ENCODE measurements at regions not wholly inside any gene's neighbourhood (a gene's known extent, or its start where the extent isn't known, plus 50 kb on each side); places are given as distances from the start of the nearest gene placed in this dataset.

DNA sequence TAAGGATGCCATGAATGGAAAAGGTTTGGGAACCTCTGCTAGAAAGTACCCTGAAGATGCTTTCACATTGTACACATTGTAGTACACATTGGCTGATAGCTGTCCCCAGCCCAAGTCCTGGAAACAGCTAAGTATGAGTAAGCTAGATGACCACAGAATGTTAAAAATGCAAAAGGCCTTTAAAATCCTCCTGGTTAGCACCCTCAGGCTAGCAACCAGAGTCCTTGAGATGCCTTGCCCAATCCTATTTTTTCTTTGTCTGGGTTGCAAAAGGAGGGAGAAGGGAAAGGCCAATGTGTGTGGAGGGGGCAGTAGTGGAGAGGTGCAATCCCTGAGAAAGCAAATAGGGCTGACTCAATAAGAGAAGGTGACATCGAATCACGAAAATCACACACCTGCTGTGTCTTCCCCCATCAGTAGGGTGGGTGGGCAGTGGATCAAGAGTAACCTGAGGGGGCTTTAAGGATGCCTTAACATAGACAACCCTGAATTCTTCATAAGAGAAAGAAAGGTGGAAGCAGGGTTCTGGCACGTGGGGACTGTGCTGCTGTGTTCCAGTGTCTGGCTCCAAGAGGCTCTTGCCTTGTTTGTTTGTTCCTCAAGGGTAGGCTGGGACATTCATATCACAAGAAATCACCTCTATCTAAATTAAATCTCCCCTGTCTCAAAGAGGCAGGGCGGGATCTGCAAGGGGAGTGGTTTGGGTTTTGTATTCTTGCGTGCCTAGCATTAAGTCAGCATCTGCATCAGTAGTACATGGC lies 266.2 kb upstream of the PLXNA2 start:
- Histone ChIP-seq H2BK15ac (ENCODE audit: low read depth, poor library complexity, severe bottlenecking) (no peak overlapping the region), H3K9ac (ENCODE audit: low read length) (no peak overlapping the region), H4K91ac (ENCODE audit: low read length) (no peak overlapping the region), H2BK120ac (ENCODE audit: low read depth, low read length) (no peak overlapping the region), H3K9me3 (ENCODE audit: control insufficient read depth, low read length) (no peaks in the 10 kb centered on the region), H3K4me2 (ENCODE audit: low read length, poor library complexity, severe bottlenecking) (no peak overlapping the region), H2BK12ac (ENCODE audit: low read length in 2 of 2) (no peak overlapping the region), H3K14ac (ENCODE audit: low read length in 2 of 2) (no peak overlapping the region), H3K36me3 (ENCODE audit: control insufficient read depth in 1 of 2, insufficient read depth in 2 of 2, low read depth in 1 of 2, low read length in 2 of 2) (no peaks in the 10 kb centered on the region), H3K79me1 (replicated peaks; ENCODE audit: low read length, poor library complexity, severe bottlenecking) (no peaks in the 10 kb centered on the region), H2BK5ac (ENCODE audit: low read depth, low read length, poor library complexity, severe bottlenecking) (no peak overlapping the region), H2AFZ (ENCODE audit: low read depth, low read length) (no peak overlapping the region), H2AK5ac (ENCODE audit: low read length, severe bottlenecking) (no peak overlapping the region), H3K23ac (ENCODE audit: low read length in 2 of 2) (no peak overlapping the region), H4K8ac (ENCODE audit: low read length) (no peak overlapping the region), H3K27ac (ENCODE audit: low read length, poor library complexity, severe bottlenecking) (no peak overlapping the region), H3K4ac (ENCODE audit: low read depth in 1 of 2, low read length in 2 of 2) (no peak overlapping the region), H3K4me3 (ENCODE audit: insufficient read depth in 1 of 2, low read depth in 1 of 2, low read length in 2 of 2) (no peak overlapping the region), H3K27me3 (ENCODE audit: control insufficient read depth in 1 of 2, insufficient read depth in 1 of 2, low read length in 2 of 2) (peaks cover 0 to 5% of the 10 kb centered on the region in 2 experiments), H3K18ac (ENCODE audit: low read depth in 1 of 2, low read length in 2 of 2) (no peak overlapping the region), H3K4me1 (ENCODE audit: control insufficient read depth, insufficient read depth, low read depth, low read length) (no peaks in the 10 kb centered on the region)
- DNase-seq = peak; percentile 76
- 89% methylated on average over 2 of the region's 5 CpGs for WGBS

DNA sequence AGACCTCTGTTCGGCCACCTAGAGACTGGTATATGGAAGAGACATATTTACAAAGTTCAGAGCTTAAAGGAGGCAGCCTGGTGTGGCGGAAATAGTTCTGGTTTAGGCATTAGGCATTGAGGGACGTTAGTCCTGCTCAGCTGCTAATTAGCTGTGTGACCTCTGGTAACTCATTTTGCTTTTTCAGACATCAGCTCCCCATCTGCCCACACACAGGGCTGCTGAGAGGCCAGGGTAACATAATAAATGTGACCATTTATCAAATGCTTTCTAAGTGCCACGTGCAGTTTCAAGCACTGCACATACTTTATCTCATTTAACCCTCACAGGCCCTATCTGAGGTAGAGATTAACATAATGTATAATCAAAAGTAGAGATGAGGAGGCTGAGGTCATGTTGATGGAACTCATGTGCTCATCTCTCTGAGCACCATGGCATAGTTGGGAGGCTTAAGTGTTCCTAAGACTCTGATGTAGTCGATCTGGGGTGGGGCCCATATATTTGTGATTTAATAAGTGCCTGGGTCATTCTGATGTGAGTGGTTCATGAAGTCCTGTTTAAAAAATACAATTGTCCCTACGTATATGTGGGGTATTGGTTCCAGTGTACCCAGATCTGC lies 267.2 kb upstream of the PLXNA2 start:
- H4K91ac ChIP-seq (ENCODE audit: low read length) = no peak overlapping the region
- no peak overlapping the region for H2AK5ac ChIP-seq (ENCODE audit: low read length, severe bottlenecking)
- no peaks in the 10 kb centered on the region for H3K79me1 ChIP-seq (replicated peaks; ENCODE audit: low read length, poor library complexity, severe bottlenecking)
- H2AFZ ChIP-seq (ENCODE audit: low read depth, low read length) = no peak overlapping the region
- no peak overlapping the region for H3K4me3 ChIP-seq (ENCODE audit: insufficient read depth in 1 of 2, low read depth in 1 of 2, low read length in 2 of 2)
- H3K4me2 ChIP-seq (ENCODE audit: low read length, poor library complexity, severe bottlenecking) = no peak overlapping the region
- no peak overlapping the region for H3K23ac ChIP-seq (ENCODE audit: low read length in 2 of 2)
- H2BK12ac ChIP-seq (ENCODE audit: low read length in 2 of 2) = no peak overlapping the region
- no peak overlapping the region for H2BK5ac ChIP-seq (ENCODE audit: low read depth, low read length, poor library complexity, severe bottlenecking)
- 47% methylated on average over 5 of the region's 6 CpGs for WGBS
- no peak for DNase-seq
- no peak overlapping the region for H2BK15ac ChIP-seq (ENCODE audit: low read depth, poor library complexity, severe bottlenecking)
- no peaks in the 10 kb centered on the region for H3K9me3 ChIP-seq (ENCODE audit: control insufficient read depth, low read length)
- H3K36me3 ChIP-seq (ENCODE audit: control insufficient read depth in 1 of 2, insufficient read depth in 2 of 2, low read depth in 1 of 2, low read length in 2 of 2) = no peaks in the 10 kb centered on the region
- peaks cover 0 to 5% of the 10 kb centered on the region in 2 experiments for H3K27me3 ChIP-seq (ENCODE audit: control insufficient read depth in 1 of 2, insufficient read depth in 1 of 2, low read length in 2 of 2)
- no peak overlapping the region for H2BK120ac ChIP-seq (ENCODE audit: low read depth, low read length)
- H3K14ac ChIP-seq (ENCODE audit: low read length in 2 of 2) = no peak overlapping the region
- H3K27ac ChIP-seq (ENCODE audit: low read length, poor library complexity, severe bottlenecking) = no peak overlapping the region
- H3K9ac ChIP-seq (ENCODE audit: low read length) = no peak overlapping the region
- no peak overlapping the region for H3K18ac ChIP-seq (ENCODE audit: low read depth in 1 of 2, low read length in 2 of 2)
- no peak overlapping the region for H3K4ac ChIP-seq (ENCODE audit: low read depth in 1 of 2, low read length in 2 of 2)
- no peaks in the 10 kb centered on the region for H3K4me1 ChIP-seq (ENCODE audit: control insufficient read depth, insufficient read depth, low read depth, low read length)
- H4K8ac ChIP-seq (ENCODE audit: low read length) = no peak overlapping the region

DNA sequence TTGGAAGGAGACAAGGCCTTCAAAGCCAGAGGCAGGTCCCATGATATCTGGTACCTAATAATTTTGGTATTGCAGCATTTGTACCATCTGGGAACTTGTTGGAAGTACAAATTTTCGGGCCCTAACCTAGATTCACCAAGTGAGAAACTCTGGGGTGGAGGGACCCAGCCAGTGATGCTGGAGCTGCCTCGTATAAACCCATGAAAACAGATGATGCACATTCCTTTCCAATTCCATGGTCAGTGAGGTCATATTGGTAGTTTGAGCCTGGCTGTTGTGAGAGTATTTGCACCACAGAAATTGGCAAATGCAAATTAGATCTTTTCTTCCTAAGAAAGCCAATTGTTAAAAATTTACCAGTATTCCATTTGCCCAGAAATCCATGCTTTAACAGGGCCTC lies 269.6 kb upstream of the PLXNA2 start:
- Histone ChIP-seq H3K36me3 (ENCODE audit: control insufficient read depth in 1 of 2, insufficient read depth in 2 of 2, low read depth in 1 of 2, low read length in 2 of 2) (no peaks in the 10 kb centered on the region), H3K14ac (ENCODE audit: low read length in 2 of 2) (no peak overlapping the region), H3K4me2 (ENCODE audit: low read length, poor library complexity, severe bottlenecking) (no peak overlapping the region), H3K4me1 (ENCODE audit: control insufficient read depth, insufficient read depth, low read depth, low read length) (no peaks in the 10 kb centered on the region), H3K4ac (ENCODE audit: low read depth in 1 of 2, low read length in 2 of 2) (no peak overlapping the region), H2BK15ac (ENCODE audit: low read depth, poor library complexity, severe bottlenecking) (no peak overlapping the region), H2BK12ac (ENCODE audit: low read length in 2 of 2) (no peak overlapping the region), H3K27ac (ENCODE audit: low read length, poor library complexity, severe bottlenecking) (no peak overlapping the region), H3K23ac (ENCODE audit: low read length in 2 of 2) (no peak overlapping the region), H4K91ac (ENCODE audit: low read length) (no peak overlapping the region), H3K27me3 (ENCODE audit: control insufficient read depth in 1 of 2, insufficient read depth in 1 of 2, low read length in 2 of 2) (peaks cover 0 to 5% of the 10 kb centered on the region in 2 experiments), H3K18ac (ENCODE audit: low read depth in 1 of 2, low read length in 2 of 2) (no peak overlapping the region), H3K9ac (ENCODE audit: low read length) (no peak overlapping the region), H2BK5ac (ENCODE audit: low read depth, low read length, poor library complexity, severe bottlenecking) (no peak overlapping the region), H2BK120ac (ENCODE audit: low read depth, low read length) (no peak overlapping the region), H3K9me3 (ENCODE audit: control insufficient read depth, low read length) (no peaks in the 10 kb centered on the region), H2AFZ (ENCODE audit: low read depth, low read length) (no peak overlapping the region), H4K8ac (ENCODE audit: low read length) (no peak overlapping the region), H3K4me3 (ENCODE audit: insufficient read depth in 1 of 2, low read depth in 1 of 2, low read length in 2 of 2) (no peak overlapping the region), H2AK5ac (ENCODE audit: low read length, severe bottlenecking) (no peak overlapping the region), H3K79me1 (replicated peaks; ENCODE audit: low read length, poor library complexity, severe bottlenecking) (no peaks in the 10 kb centered on the region)
- no peak for DNase-seq
- 64% methylated on average over 2 of the region's 2 CpGs for WGBS

DNA sequence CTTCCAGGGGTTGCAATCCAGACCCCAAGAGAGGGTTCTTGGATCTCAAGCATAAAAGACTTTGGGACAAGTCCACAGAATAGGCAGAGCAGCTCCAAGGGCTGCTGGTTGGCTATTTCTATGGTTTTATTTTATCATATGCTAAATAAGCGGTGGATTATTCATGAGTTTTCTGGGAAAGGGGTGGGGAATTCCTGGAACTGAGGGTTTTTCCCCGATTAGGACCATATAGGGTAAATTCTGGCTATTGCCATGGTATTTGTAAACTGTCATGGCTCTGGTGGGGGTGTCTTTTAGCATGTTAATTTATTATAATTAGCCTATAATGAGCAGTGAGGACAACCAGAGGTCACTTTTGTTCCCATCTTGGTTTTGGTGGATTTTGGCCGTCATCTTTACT lies 270.9 kb upstream of the PLXNA2 start:
- H2BK120ac ChIP-seq (ENCODE audit: low read depth, low read length) = no peak overlapping the region
- H3K4me3 ChIP-seq (ENCODE audit: insufficient read depth in 1 of 2, low read depth in 1 of 2, low read length in 2 of 2) = no peak overlapping the region
- no peak overlapping the region for H3K18ac ChIP-seq (ENCODE audit: low read depth in 1 of 2, low read length in 2 of 2)
- H3K14ac ChIP-seq (ENCODE audit: low read length in 2 of 2) = no peak overlapping the region
- no peaks in the 10 kb centered on the region for H3K4me1 ChIP-seq (ENCODE audit: control insufficient read depth, insufficient read depth, low read depth, low read length)
- H3K27me3 ChIP-seq (ENCODE audit: control insufficient read depth in 1 of 2, insufficient read depth in 1 of 2, low read length in 2 of 2) = peaks cover 0 to 5% of the 10 kb centered on the region in 2 experiments
- no peak overlapping the region for H3K9ac ChIP-seq (ENCODE audit: low read length)
- no peak for DNase-seq
- no peaks in the 10 kb centered on the region for H3K36me3 ChIP-seq (ENCODE audit: control insufficient read depth in 1 of 2, insufficient read depth in 2 of 2, low read depth in 1 of 2, low read length in 2 of 2)
- H3K9me3 ChIP-seq (ENCODE audit: control insufficient read depth, low read length) = no peaks in the 10 kb centered on the region
- no peaks in the 10 kb centered on the region for H3K79me1 ChIP-seq (replicated peaks; ENCODE audit: low read length, poor library complexity, severe bottlenecking)
- no peak overlapping the region for H3K23ac ChIP-seq (ENCODE audit: low read length in 2 of 2)
- no peak overlapping the region for H2BK12ac ChIP-seq (ENCODE audit: low read length in 2 of 2)
- no peak overlapping the region for H2AK5ac ChIP-seq (ENCODE audit: low read length, severe bottlenecking)
- no peak overlapping the region for H2AFZ ChIP-seq (ENCODE audit: low read depth, low read length)
- no peak overlapping the region for H4K8ac ChIP-seq (ENCODE audit: low read length)
- H2BK15ac ChIP-seq (ENCODE audit: low read depth, poor library complexity, severe bottlenecking) = no peak overlapping the region
- H3K27ac ChIP-seq (ENCODE audit: low read length, poor library complexity, severe bottlenecking) = no peak overlapping the region
- H3K4me2 ChIP-seq (ENCODE audit: low read length, poor library complexity, severe bottlenecking) = no peak overlapping the region
- 83% methylated on average over 3 of the region's 3 CpGs for WGBS
- H2BK5ac ChIP-seq (ENCODE audit: low read depth, low read length, poor library complexity, severe bottlenecking) = no peak overlapping the region
- H3K4ac ChIP-seq (ENCODE audit: low read depth in 1 of 2, low read length in 2 of 2) = no peak overlapping the region
- no peak overlapping the region for H4K91ac ChIP-seq (ENCODE audit: low read length)

Measured in mesenchymal stem cell (in vitro differentiated cells and primary cell).